Pancreas (tissue), 10 donors: ENCODE measurements at regions not wholly inside any gene's neighbourhood (a gene's known extent, or its start where the extent isn't known, plus 50 kb on each side); places are given as distances from the start of the nearest gene placed in this dataset.

ENCODE experiments used
- ATAC-seq, 4 donors: fragments of 200-7000 bp; cut with Tn5 transposase; one replicate each; pipeline versions ENCODE4 v1.8.0 to v1.9.1; 2020; ENCODE audit warnings: mild to moderate bottlenecking in 4 of 4, moderate library complexity in 4 of 4
- DNase-seq, 6 donors: peaks; one replicate each; pipeline ENCODE4 v3.0.0-alpha.2; 2020
- FAIRE-seq: peaks from 2 replicates; lab custom pipeline; 2012; peaks lifted over from hg19 to GRCh38; lab: Jason Lieb, UNC
- H3K27ac ChIP-seq, 4 donors: fragments of 200-600 bp; sonication (generic); 1 replicate in 3 of 4; 2 replicates in 1 of 4; pipeline versions ENCODE4 v1.5.0 to v1.8.0; 2020
- H3K27me3 ChIP-seq, 4 donors: fragments of 200-600 bp; one replicate each; pipeline ENCODE4 v1.8.0; 2021
- H3K36me3 ChIP-seq, 3 donors: fragments of 200-600 bp; sonication (generic) in 1 of 3; one replicate each; pipeline versions ENCODE4 v1.5.0 to v1.8.0; 2020 to 2021
- H3K4me1 ChIP-seq, 3 donors: fragments of 200-600 bp; one replicate each; pipeline ENCODE4 v1.8.0; 2021
- H3K4me3 ChIP-seq, 4 donors: fragments of 200-600 bp; sonication (generic) in 2 of 4; one replicate each; pipeline versions ENCODE4 v1.5.0 to v1.8.0; 2020 to 2021
- H3K9me3 ChIP-seq, 4 donors: fragments of 200-600 bp; one replicate each; pipeline ENCODE4 v1.8.0; 2021
- WGBS, 2 donors: extraction: QIAGEN DNeasy Blood & Tissue Kit; methylation state at CpG; one replicate each; pipeline ENCODE4 v1.1.7; 2013; 5-methylcytosine and 5-hydroxymethylcytosine counted together
- intact Hi-C, 3 donors: fragments of 100-400 bp; cut with DNase I; formaldehyde crosslinking; loops; one replicate each; pipeline versions ENCODE4 v1.11.1 to v1.14.2; 2022
- TF ChIP-seq, protein P1 (sequence below), 4 donors: fragments of 200-600 bp; sonication (generic) in 3 of 4; IDR thresholded peaks; one replicate each; pipeline versions ENCODE4 v1.5.0 to v1.8.0; 2021; ENCODE audit warnings: antibody characterized with exemption in 4 of 4
- donor health status: healthy with polysubstance abuse.
- donor health status: DM: no; HTN: no; CAD: no; lungs with moderate emphysema.
- donor health status: DM: no; HTN: no; CAD: no.
- donor health status: control.
- donor health status: control.
- donor health status: Bipolar disorder and iron deficiency.
- donor health status: DM: yes; HTN: yes; CAD: no.
- donor health status: DM: no; HTN: no; CAD: no.
- donor health status: DM: no; HTN: no; CAD: no.
- donor health status: DM: yes; HTN: yes; CAD: no.

DNA sequence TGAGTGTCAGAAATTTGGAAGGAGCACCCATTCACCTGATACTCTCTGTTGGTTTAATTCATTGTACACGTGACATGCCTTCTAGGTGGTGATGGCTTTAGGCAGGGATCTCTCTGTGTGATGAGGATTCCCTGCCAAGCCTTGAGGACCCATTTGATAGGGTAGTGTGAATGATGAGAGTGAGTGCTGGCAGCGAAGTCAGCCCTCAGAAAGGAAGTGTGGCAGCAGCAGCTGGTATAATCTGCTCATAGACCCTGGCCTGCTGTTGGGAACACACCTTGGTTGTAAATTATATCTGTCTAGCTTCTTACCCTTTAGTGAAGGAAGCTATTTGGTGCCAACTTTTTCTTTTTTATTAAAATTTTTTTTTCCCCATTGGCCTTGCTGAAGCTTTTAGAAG is 164.5 kb downstream of the HAUS1 start:
- H3K27me3 ChIP-seq = no peaks in the 10 kb centered on the region
- TF ChIP-seq, protein P1, sequence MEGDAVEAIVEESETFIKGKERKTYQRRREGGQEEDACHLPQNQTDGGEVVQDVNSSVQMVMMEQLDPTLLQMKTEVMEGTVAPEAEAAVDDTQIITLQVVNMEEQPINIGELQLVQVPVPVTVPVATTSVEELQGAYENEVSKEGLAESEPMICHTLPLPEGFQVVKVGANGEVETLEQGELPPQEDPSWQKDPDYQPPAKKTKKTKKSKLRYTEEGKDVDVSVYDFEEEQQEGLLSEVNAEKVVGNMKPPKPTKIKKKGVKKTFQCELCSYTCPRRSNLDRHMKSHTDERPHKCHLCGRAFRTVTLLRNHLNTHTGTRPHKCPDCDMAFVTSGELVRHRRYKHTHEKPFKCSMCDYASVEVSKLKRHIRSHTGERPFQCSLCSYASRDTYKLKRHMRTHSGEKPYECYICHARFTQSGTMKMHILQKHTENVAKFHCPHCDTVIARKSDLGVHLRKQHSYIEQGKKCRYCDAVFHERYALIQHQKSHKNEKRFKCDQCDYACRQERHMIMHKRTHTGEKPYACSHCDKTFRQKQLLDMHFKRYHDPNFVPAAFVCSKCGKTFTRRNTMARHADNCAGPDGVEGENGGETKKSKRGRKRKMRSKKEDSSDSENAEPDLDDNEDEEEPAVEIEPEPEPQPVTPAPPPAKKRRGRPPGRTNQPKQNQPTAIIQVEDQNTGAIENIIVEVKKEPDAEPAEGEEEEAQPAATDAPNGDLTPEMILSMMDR (IDR thresholded peaks at IDR 0.05) = no peak
- WGBS, 2 donors = 93 to 94% methylated on average over 2 of the region's 2 CpGs
- intact Hi-C loops = no loop called here
- ATAC-seq = no peak
- no peak overlapping the region for H3K4me3 ChIP-seq
- no peaks in the 10 kb centered on the region for H3K4me1 ChIP-seq
- FAIRE-seq = no peak
- no peak for DNase-seq
- no peaks in the 10 kb centered on the region for H3K9me3 ChIP-seq
- H3K27ac ChIP-seq = no peak overlapping the region
- H3K36me3 ChIP-seq = peaks cover 0 to 6% (median 0%) of the 10 kb centered on the region in 3 donors

DNA sequence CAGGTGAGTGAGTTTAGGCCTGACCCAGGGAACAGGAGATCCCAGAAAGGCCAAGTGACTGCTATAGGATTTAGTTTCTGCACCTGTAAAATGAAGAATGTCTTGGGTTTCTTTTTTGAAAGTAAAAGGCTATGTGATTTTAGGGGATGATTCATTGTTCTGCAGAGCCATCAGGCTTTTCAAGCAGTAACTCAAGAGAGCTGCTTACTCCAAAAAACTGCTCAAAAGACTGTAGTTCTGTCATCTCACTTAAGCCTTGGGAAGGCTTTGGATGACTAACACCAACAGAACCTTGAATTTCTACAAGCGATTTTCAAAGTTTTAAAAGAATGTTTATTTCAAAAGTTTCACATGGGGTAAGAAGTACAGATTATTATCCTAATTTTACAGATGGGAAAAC is 165.1 kb downstream of the HAUS1 start:
- no peak for FAIRE-seq
- intact Hi-C loops = no loop called here
- no peak for DNase-seq
- no peak overlapping the region for H3K4me3 ChIP-seq
- TF ChIP-seq, protein P1 (IDR thresholded peaks at IDR 0.05) = no peak
- no peaks in the 10 kb centered on the region for H3K4me1 ChIP-seq
- no peaks in the 10 kb centered on the region for H3K9me3 ChIP-seq
- ATAC-seq = no peak
- no peak overlapping the region for H3K27ac ChIP-seq
- WGBS, 2 donors = 93 to 94% methylated on average over 1 of the region's 1 CpG
- H3K27me3 ChIP-seq = no peaks in the 10 kb centered on the region
- H3K36me3 ChIP-seq = no peaks in the 10 kb centered on the region

- FAIRE-seq (no peak), ATAC-seq (no peak), DNase-seq (no peak)
- no peaks in the 10 kb centered on the region for H3K4me1 ChIP-seq
- TF ChIP-seq, protein P1 (IDR thresholded peaks at IDR 0.05) = no peak
- 74 to 87% methylated on average over 2 of the region's 2 CpGs for WGBS, 2 donors
- no peaks in the 10 kb centered on the region for H3K27me3 ChIP-seq
- no peaks in the 10 kb centered on the region for H3K9me3 ChIP-seq
- intact Hi-C loops = no loop called here
- no peak overlapping the region for H3K4me3 ChIP-seq
- no peak overlapping the region for H3K27ac ChIP-seq
- H3K36me3 ChIP-seq = no peaks in the 10 kb centered on the region
These were observed 167.3 kb downstream of the HAUS1 start for GRCh38 chr18:46271488-46271887.

- FAIRE-seq (no peak), ATAC-seq (no peak), DNase-seq (no peak)
- no peak overlapping the region for H3K27ac ChIP-seq
- H3K27me3 ChIP-seq = no peaks in the 10 kb centered on the region
- intact Hi-C loops = no loop called here
- H3K4me1 ChIP-seq = no peaks in the 10 kb centered on the region
- H3K36me3 ChIP-seq = no peaks in the 10 kb centered on the region
- WGBS, 2 donors = 62% methylated on average over 1 of the region's 1 CpG
- no peak overlapping the region for H3K4me3 ChIP-seq
- no peaks in the 10 kb centered on the region for H3K9me3 ChIP-seq
- TF ChIP-seq, protein P1 (IDR thresholded peaks at IDR 0.05) = no peak
These were observed 169.7 kb downstream of the HAUS1 start for GRCh38 chr18:46273861-46274260.

DNA sequence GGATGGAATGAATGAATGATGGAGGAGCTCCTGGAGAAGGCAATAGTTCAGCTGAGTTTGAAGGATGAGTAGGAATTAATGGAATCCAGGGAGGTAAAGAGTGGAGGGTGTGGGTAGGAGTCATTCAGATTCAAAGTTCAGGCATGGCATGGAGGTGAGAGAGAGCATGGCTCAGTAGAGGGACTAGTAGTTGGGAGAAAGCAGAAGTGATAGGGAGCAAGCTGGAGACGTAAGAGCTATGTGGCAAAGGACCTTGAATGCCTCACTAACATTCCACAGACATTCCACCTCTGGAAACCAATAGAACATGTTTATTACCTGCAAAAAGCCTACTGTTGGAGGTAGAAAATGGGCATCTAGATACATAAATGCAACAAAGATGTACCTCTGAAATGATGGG is 170.1 kb downstream of the HAUS1 start:
- TF ChIP-seq, protein P1 (IDR thresholded peaks at IDR 0.05) = no peak
- no peaks in the 10 kb centered on the region for H3K4me1 ChIP-seq
- no peak for ATAC-seq
- intact Hi-C loops = no loop called here
- no peaks in the 10 kb centered on the region for H3K36me3 ChIP-seq
- no peaks in the 10 kb centered on the region for H3K27me3 ChIP-seq
- H3K4me3 ChIP-seq = no peak overlapping the region
- H3K9me3 ChIP-seq = no peaks in the 10 kb centered on the region
- DNase-seq = no peak
- no peak for FAIRE-seq
- 60 to 73% methylated on average over 1 of the region's 1 CpG for WGBS, 2 donors
- H3K27ac ChIP-seq = no peak overlapping the region
